GM21529 (cell line): ENCODE measurements at regions not wholly inside any gene's neighbourhood (a gene's known extent, or its start where the extent isn't known, plus 50 kb on each side); places are given as distances from the start of the nearest gene placed in this dataset.
"Not testable (repeated sequence)": the region's sequence is repeated elsewhere in the genome, so short reads cannot be mapped to it uniquely, and the experiment has no call there.

Experiments used
- ATAC-seq: cut with Tn5 transposase; IDR thresholded peaks from one replicate; pipeline ENCODE4 v1.9.1; 2021; ENCODE audit not compliant: unreplicated experiment

DNA sequence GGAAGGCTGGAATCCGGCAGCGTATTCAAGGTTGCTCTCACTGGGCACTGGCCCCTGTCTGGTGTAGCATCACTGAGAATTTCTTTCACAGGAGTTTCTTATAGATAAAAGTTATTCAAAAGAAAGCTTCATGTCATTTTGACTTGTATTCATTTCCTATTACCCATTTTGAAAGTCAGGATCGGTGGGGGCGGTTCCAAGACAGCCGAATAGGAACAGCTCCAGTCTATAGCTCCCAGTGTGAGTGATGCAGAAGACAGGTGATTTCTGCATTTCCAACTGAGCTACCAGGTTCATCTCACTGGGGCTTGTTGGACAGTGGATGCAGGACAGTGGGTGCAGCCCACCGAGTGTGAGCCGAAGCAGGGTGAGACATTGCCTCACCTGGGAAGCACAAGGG is 51.5 kb upstream of the CDC42EP3 start:
- ATAC-seq = not testable (repeated sequence)

DNA sequence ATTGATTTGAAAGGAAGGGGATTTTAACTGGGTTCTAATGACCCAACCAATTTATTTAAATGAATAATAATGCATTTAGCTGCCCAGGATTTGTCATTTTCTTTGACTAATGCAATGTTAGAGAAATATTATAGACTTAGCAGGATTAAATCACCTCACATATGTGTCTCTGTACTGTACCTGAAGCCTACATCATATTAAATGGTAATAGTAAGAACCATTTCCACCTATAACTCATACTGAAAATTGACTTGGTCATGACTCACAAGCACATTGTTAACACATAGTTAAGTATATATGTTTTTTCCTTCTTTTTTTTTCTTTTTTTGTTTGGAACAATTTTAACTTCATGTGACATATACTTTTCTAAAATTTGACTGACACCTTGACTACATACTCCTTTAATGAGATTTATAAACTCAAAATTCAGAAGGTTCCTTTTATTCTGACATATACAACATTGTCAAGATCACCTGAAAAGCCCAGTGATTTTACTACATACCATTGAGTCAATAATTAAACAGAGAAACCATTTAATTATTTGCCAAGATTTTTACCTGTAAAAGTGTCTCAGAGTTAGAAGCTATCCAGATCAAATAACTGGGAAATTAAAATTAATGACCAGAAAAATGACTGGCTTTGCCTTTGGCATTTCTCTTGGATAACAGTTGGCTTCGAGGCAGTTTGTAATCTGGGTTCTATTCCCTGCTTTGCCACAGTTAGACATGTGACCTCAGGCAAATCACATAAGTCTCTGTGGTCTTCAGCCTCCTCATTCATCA is 58.8 kb upstream of the CDC42EP3 start:
- ATAC-seq = no peak

DNA sequence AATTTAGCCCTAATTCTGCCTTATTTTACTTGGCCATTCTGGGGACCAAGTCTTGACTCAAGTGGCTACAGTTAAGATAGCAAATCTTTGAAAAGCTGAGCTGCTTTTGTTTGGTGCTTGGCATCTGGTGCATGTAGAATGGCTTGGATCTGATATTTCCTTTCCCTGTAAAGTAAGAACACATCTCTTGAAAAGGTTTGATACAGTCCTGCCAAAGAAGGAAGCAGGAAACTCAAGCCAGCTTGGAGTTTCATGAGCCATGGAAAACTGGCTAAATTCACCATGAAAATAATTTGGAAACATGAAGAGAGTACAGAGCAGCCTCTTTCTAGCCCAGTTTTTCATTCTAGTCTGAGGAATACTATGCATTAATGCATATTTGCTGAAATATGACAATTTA is 61.0 kb upstream of the CDC42EP3 start:
- ATAC-seq = not testable (repeated sequence)

DNA sequence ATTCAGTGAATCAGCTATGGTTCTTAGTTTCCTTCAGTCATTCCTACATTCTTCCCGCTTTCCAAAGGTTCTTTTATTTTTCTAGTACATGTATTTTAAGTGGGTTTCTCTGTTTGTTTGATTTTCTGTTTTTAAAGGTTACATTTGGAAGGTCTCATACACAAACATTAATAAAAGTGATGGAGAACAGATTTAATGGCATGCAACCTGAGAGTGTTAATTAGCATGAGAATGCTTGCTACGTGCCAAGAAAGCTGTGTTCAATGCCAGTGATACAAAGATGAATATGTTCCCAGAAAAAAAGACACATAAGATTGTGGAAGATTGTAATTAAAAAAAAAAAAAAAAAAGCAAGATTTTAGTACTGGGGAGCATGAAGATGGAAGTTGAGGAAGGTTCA is 61.8 kb upstream of the CDC42EP3 start:
- no peak for ATAC-seq

DNA sequence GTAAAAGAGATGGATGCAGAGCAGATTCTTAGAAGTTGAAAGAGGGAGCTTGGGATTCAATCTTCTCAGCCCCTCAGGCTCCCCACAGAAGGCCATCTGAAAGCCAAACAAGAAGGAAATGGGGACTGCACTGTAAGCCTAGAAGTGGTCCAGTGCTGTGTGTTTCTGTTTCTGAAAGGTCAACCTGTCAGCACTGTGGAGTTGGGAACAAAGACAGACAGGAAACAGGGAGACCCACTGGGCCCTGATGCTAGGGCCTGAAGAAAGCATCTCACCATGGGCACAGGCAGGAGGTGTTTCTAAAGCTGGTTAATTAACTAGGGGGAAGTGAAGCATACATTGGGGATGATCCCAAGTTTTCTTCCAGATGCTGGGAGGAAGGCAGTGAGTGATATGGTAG is 62.5 kb upstream of the CDC42EP3 start:
- ATAC-seq = not testable (repeated sequence)

DNA sequence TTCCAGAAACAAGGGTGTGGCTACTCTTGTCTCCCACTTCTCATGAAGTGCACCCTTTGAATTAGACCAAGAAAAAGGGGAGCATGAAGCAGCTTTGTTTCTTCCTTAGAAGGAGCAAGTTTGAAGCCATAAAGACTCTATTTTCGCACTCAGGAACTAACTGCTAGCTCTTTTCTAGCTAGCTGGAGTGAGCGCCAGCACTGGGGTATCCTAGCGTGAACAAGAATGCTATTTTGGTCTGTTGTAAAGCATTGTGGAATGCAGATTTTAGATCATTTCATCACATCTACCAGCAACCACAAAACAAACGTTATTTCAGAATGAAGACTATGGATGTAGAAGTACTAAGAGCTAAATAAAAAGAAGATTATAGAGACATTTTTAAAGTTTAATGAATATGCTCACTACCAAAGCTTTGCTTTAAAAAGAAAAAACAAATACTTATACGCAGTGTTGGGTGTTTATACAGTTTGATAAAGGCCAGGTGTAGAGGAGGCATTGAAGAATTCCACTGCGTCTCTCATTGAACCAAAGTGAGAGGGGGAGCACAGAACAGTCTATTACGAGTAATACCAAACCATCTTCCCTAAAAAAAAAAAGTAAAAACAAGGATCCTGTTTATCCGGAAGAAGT is 63.6 kb upstream of the CDC42EP3 start:
- not testable (repeated sequence) for ATAC-seq

DNA sequence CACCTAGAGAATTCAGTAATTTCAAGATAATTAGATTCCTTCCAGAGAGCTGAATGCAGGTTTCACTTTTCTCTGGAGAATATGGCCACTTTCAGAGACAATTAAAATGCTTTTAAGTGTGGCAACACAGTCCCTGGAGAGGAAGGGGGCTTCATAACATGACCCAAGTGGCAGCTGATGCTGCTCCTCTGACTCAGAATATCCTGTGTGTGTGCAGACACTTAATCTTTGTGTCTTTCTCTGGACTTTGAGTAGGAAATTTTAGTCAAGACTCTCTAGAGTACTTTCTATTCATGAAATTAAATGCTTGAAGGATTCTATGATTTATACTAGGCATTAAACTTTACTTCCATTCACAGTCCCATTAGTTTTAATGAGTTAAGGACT is 64.1 kb upstream of the CDC42EP3 start:
- ATAC-seq = not testable (repeated sequence)

DNA sequence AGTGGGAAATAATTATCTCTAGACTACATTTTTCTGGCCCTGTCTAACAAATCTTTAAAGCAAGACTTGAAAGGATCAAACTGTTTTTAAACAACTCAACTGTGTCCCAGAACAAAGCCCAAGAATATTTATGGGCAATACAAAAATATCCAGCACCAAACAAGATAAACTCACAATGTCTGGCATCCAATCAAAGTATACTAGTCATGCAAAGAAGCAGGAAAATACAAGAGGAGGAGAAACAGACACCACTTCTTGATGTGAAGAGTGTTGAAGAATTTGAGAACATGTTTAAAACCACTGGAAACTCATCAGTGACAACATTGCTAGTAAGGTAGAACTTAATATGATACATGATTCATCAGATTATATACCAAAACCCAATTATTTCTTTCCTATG is 66.1 kb upstream of the CDC42EP3 start:
- ATAC-seq = no peak

DNA sequence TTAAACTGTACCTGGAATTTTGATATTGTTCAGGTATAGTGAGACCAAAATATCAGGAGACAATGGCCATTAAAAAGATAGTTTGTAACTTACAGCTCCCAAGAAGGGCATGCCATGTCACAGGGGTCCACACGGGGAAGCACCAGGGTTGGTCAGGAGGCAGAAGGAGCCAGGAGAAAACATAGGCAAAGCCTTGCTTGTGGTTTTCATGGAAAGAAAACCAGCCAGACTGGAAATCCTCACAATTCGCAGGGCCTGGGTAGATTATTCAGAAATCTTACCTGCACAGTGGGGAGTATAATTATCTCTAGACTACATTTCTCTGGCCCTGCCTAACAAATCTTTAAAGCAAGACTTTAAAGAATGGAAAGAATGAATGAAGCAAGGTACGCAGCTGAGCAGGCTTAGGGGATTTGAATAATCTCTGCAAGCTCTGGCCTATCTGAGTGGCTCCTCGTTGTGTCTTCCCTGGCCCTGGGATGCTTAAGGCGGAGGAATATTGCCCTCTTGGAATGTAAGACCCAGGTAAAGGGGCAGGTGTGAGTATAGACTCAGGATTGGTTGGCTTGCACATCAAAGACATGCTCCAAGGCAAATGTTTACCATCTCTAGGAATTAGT is 66.9 kb upstream of the CDC42EP3 start:
- no peak for ATAC-seq

DNA sequence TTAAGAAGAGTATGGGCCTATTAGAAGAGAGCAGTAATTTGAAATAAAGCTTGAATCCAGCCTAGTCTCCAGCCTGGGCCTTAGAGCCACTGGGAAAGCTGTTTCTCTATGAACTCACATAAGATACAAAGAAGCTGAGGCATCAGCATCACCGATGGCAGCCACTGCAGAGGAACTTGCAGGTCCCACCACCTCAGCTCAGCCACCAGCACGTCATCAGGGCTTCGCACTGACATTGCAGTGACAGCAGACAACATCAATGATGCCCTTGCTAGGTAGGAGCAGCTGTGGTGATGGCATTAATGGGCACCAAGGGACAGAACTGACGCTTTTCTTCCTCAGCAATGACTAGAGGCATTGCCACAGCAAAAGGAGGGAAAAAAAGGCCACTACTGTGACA is 67.7 kb upstream of the CDC42EP3 start:
- ATAC-seq = no peak

DNA sequence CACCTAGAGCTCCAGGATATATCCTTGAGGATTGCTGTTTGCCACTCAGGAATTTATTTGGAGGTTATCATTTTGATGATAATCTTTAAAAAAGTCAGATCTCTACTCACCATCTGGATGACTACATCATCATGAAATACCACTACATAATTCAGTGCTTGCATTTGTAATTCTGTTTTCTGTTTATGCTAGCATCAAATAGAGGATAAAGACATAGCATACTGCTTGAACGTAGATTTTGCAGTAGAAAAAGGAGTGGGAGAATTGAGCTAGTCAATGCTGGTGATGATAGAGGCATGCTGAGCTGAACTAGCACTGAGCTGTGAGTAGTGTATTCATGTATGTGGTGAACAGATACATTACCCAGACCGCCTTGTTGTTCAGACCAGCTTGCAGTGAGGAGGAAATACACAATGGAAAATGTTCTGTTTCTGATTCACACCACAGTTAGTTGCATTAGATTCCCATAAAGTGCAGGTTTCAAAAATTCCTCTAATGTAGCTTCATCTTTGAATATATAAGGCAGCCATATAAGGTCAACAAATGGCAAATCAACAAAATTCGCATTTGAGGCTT is 68.8 kb upstream of the CDC42EP3 start:
- ATAC-seq = no peak

DNA sequence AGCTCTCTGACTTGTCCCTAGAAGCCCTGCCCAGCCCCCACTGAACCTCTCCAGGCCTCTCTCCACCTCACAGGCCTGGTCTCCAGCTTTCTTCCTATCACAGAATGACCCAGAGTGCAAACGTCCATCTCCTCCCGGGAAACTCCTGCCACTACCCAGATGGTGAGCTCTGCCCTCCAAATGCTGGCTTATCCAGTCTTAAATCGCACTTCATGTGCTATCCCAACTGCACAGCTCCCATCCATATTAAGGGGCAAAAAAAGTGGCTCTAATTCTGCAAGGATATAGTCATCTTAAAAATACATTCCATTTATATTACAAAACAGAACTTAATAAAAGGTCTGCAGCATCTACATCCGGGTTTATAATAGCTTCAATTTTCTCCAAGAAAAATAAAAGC is 70.8 kb upstream of the CDC42EP3 start:
- ATAC-seq = no peak

DNA sequence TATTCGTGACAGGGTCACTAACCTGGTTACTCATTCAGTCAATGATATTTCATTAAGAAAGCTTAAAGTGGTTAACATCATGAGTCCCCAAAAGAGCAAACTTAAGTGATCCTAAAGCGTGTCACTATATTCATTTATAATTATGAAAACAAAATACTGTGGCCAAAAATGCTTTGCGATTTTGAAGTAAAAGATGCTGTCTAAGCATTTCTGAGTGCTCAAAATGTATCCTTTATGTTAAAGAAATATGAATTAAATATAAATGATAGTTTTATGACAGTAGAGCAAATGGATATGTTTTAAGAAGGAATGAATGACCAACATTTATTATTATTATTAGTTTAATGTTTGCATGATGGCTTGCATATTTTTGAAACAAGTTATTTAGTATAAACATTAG is 72.6 kb upstream of the CDC42EP3 start:
- ATAC-seq = no peak

DNA sequence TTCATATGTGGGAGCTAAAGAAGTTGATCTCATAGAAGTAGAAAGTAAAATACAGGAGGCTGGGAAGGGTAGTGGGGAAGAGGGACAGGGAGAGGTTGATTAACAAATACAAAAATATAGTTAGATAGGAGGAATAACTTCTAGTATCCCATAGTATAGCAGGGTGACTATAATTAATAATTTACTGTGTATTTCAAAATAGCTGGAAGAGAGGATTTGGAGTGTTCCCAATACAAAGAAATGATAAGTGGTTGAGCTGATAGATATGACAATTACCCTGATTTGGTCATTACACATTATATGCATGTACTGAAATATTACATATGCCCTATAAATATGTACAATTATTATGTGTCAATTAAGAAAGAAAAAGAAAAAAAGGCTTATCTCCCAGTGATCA is 73.5 kb upstream of the CDC42EP3 start:
- not testable (repeated sequence) for ATAC-seq

DNA sequence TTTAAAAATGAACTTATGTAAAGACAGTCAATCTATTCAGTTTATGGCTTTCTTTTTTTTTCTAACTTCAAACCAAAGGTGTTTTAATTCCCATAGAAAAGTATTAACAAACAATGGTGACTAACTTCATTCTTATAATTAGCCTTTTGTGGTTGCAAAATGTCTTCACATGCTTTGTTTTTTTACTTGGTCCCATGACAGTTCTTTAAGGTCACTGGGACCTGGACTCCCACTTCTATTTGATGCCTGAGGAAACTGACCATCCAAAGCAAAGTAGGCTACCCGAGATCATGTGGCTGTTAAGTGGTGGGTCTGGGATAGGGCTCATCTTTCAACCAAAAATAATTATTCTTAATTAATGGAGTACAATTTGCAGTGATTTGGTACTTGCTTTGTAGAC is 74.6 kb upstream of the CDC42EP3 start:
- ATAC-seq = not testable (repeated sequence)

DNA sequence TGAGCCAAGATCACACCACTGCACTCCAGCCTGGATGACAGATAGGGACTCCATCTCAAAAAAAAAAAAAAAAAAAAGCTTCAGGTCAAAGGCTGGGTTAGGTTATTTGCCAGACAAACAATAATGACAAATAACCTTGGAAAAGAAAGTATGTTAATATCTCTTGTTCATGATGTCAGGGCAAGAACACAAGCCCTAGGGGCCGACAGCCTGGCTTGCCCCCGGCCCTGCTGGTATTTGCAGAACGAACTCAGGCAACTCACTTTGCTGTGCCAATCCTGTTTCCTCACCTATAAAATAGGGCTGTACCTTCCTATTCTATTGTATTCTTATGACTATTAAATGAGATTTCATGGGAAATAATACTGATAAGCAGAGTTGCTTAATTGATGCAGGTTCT is 75.4 kb upstream of the CDC42EP3 start:
- ATAC-seq = no peak

DNA sequence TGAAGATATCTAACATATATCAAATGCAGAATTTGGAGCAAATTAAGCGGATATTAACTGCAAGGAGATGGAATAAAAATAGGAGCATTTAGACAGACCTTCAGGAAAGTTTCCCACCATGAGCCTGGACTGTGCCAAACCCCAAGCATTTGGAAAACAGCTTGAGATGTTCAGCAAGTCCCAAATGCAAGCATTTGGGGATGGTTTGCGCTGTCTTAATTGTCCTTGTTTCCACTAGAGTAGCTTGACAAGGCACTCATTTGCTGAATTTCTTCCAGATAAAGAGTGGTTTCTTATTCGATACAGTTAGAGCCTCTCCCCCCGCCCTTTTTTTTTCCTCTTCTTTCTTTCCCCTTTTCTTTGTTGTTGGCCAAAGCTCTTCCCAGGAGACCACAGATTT is 77.1 kb upstream of the CDC42EP3 start:
- no peak for ATAC-seq

DNA sequence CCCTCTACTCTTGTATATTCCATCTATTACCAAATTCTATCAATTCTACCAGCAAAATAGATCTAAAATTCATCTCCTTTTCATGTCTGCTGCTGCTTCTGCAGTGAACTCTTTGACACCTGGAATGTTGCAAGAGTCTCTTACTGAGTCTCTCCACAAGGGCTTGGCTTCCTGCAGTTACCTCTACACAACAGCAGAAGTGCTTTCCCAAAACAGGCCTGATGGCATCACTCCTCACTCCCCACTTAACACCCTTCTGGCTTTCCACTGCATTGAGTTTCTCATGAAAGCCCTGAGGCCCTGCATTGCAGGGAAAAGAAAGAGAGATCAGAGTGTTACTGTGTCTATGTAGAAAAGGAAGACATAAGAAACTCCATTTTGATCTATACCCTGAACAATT is 78.8 kb upstream of the CDC42EP3 start:
- not testable (repeated sequence) for ATAC-seq

DNA sequence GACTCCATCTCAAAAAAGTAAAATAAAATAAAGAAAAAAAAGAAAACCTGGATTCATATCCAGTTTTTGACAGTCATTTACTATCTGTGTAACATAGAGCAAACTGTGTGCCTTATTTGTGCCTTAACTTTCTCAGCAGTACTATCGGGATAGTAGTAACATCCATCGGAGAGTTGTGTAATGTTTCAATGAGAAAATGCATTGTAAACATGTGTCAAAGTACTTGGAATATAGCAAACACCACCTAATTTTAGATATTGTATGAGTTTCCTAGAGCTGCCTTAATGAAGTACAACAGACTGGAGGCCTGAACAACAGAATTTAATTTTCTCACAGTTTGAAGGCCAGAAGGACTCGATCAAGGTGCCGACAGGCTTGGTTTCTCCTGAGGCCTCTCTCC is 81.3 kb upstream of the CDC42EP3 start:
- ATAC-seq = no peak

DNA sequence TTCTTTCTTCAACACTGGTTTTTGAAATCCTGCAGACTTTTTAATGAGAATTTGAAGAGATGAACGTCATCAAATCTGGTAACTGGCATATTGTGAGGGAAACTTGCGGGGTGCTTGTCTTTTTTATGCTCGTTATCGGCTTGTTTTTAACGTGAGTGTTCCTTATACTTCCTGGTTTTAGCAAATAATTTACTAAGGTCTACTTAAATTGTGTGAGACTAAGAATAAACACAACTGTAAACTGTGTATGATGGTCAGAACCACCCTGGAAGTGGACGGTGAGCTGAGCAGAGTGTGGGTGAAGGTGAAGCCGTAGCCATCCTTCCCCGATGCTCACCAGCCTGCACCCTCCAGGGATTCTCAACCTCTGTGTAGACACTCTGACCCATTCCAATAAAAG is 82.3 kb upstream of the CDC42EP3 start:
- no peak for ATAC-seq

DNA sequence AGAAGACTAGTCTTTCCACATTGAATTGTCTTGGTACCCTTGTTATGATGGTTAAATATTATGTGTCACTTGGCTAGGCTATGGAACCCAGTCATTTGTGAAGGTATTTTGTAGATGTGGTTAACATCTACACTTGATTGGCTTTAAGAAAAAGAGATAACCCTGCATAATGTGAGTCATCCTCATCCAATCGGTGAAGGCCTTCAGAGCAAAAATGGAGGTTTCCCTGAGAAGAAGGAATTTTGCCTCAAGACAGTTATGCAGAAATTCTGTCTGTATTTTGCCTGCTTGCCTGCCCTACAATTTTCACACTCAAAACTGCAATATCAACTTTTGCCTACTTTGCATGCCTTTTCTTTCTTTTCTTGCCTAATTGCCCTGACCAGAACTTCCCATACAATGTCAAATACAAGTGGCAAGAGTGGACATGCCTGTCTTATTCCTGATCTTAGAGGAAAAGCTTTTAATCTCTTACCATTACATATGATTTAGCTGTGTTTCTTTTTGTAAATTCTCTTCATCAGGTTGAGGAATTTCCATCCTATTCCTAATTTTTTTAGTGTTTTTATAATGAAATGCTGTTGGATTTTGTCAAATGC is 84.6 kb upstream of the CDC42EP3 start:
- not testable (repeated sequence) for ATAC-seq

DNA sequence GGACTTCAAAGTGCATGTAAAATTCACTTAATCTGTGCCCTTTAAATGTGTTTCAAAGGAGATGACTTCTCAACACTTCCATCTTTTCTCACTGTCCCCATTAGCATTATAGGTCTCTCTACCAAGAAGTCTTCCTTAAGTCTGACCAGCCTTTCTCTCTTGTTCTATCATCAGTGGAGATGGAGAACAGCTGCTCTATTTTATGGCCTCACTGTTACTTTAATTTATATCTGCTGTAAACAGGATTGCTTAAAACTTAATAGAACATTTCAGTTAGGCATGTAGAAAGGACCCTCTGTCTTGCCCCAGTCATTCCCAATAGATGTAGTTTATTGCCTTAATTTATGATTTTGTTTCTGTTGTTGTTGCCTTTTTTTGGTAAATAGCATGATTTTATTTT is 86.0 kb upstream of the CDC42EP3 start:
- ATAC-seq = not testable (repeated sequence)
